WERI-Rb-1 (cell line): ENCODE measurements at regions not wholly inside any gene's neighbourhood (a gene's known extent, or its start where the extent isn't known, plus 50 kb on each side); places are given as distances from the start of the nearest gene placed in this dataset.
"Not testable (repeated sequence)": the region's sequence is repeated elsewhere in the genome, so short reads cannot be mapped to it uniquely, and the experiment has no call there.

ENCODE experiments used
- DNase-seq: peaks from one replicate; pipeline ENCODE4 v3.0.0-alpha.2; 2020
- H3K27ac ChIP-seq: fragments of 250-450 bp; sonication (Bioruptor Pico); 2 replicates; pipeline ENCODE4 v1.5.1; 2020; ENCODE audit warnings: mild to moderate bottlenecking, moderate library complexity
- H3K27me3 ChIP-seq: fragments of 250-450 bp; sonication (Bioruptor Pico); 2 replicates; pipeline ENCODE4 v1.5.1; 2021; ENCODE audit warnings: mild to moderate bottlenecking, low read depth, moderate library complexity; ENCODE audit not compliant: insufficient read depth, severe bottlenecking
- H3K36me3 ChIP-seq: fragments of 250-450 bp; sonication (Bioruptor Pico); 2 replicates; pipeline ENCODE4 v1.5.1; 2020; ENCODE audit warnings: mild to moderate bottlenecking, moderate library complexity
- H3K4me3 ChIP-seq: 2 replicates; pipeline ENCODE4 v1.5.1; 2011; ENCODE audit warnings: low read depth, mild to moderate bottlenecking, control low read depth, low read length
- H3K9me3 ChIP-seq: fragments of 250-450 bp; sonication (Bioruptor Pico); 2 replicates; pipeline ENCODE4 v1.5.1; 2021; ENCODE audit warnings: mild to moderate bottlenecking, moderate library complexity; ENCODE audit not compliant: severe bottlenecking
- CTCF ChIP-seq: IDR thresholded peaks from 2 replicates; pipeline ENCODE4 v1.5.1; 2011; ENCODE audit warnings: low read depth, mild to moderate bottlenecking, control low read depth, inconsistent platforms, low read length

GRCh38 chr6:37752718-37753117 lies 55.0 kb upstream of the MDGA1 start:
- no peak for DNase-seq
- no peak overlapping the region for H3K4me3 ChIP-seq
- H3K9me3 ChIP-seq = no peaks in the 10 kb centered on the region
- no peaks in the 10 kb centered on the region for H3K36me3 ChIP-seq
- H3K27me3 ChIP-seq = no peaks in the 10 kb centered on the region
- H3K27ac ChIP-seq = no peak overlapping the region
- no peak for TF ChIP-seq CTCF

- H3K4me3 ChIP-seq, H3K36me3 ChIP-seq, H3K27ac ChIP-seq, H3K27me3 ChIP-seq, H3K9me3 ChIP-seq, DNase-seq: not testable (repeated sequence)
Measured at GRCh38 chr6:37749367-37749766, 51.7 kb upstream of the MDGA1 start.

GRCh38 chr6:37748118-37748517 lies 50.4 kb upstream of the MDGA1 start:
- no peak for TF ChIP-seq CTCF
- Histone ChIP-seq H3K27ac (no peak overlapping the region), H3K4me3 (no peak overlapping the region), H3K9me3 (no peaks in the 10 kb centered on the region), H3K36me3 (no peaks in the 10 kb centered on the region), H3K27me3 (no peaks in the 10 kb centered on the region)
- DNase-seq = no peak
